Ishikawa (cell line): ENCODE measurements at regions not wholly inside any gene's neighbourhood (a gene's known extent, or its start where the extent isn't known, plus 50 kb on each side); places are given as distances from the start of the nearest gene placed in this dataset.

Experiments used
- CEBPB ChIP-seq: IDR thresholded peaks from 2 replicates; pipeline ENCODE4 v1.6.1; 2012
- RAD21 ChIP-seq: IDR thresholded peaks from 2 replicates; pipeline ENCODE4 v1.6.1; 2012; ENCODE audit warnings: low read depth
- REST ChIP-seq: IDR thresholded peaks from 2 replicates; pipeline ENCODE4 v1.6.1; 2012; ENCODE audit warnings: low read depth, mild to moderate bottlenecking
- YY1 ChIP-seq: IDR thresholded peaks from 2 replicates; pipeline ENCODE4 v1.6.1; 2012; ENCODE audit warnings: low read depth

DNA sequence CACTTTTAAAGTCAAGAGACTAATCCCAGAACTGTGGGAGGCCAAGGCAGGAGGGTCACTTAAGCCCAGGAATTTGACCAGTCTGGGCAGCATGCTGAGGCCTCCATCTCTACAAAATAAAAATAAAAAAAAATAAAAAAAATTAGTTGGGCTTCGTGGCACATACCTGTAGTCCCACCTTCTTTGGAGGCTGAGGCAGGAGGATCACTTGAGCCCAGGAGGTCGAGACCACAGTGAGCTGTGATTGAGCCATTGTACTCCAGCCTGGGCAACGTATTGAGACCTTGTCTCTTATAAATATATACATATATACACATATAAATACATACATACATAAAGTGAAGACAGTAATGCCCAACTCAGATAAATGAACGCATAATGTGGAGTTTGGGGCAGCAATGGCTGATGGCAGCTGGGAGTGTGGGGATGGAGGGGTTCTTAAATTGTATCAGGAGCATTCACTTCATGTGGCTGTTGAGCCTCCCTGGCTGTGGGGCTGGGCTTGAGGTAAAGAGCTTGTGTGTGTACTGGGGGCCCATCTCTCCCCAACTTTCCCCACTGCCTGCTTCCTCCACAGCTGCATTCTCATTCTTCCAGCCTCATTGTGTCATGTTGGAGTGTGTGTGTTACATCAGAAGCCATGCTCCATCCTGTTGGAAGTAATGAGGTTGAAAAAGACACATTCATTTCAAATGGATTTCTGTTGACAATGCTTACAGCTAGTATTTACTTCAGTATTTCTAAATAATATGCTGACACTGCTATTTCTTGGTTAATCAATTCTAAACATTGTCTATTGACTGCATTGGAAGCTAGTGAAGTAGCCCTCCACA lies 96.5 kb upstream of the HS6ST1 start:
- no peak for TF ChIP-seq CEBPB
- no peak for TF ChIP-seq RAD21
- TF ChIP-seq REST, result no peak
- TF ChIP-seq YY1, result no peak
